Thyroid gland (tissue), 4 donors: ENCODE measurements at regions not wholly inside any gene's neighbourhood (a gene's known extent, or its start where the extent isn't known, plus 50 kb on each side); places are given as distances from the start of the nearest gene placed in this dataset.
"Not testable (repeated sequence)": the region's sequence is repeated elsewhere in the genome, so short reads cannot be mapped to it uniquely, and the experiment has no call there.

Source experiments
- POLR2A ChIP-seq, 2 donors: fragments of 450-650 bp; IDR thresholded peaks; one replicate each; pipeline ENCODE4 v1.6.1; 2017; ENCODE audit warnings: antibody characterized with exemption in 2 of 2, mild to moderate bottlenecking in 2 of 2, moderate library complexity in 1 of 2
- TF ChIP-seq, protein P1 (sequence below), 6 experiments: fragments of 200-600 bp in 3 of 6; fragments of 450-650 bp in 3 of 6; sonication (generic) in 3 of 6; IDR thresholded peaks; one replicate each; pipeline ENCODE4 v1.5.1; 2016 to 2019; ENCODE audit warnings: antibody characterized with exemption in 6 of 6, mild to moderate bottlenecking in 2 of 6, inconsistent platforms in 1 of 6, moderate library complexity in 1 of 6

DNA sequence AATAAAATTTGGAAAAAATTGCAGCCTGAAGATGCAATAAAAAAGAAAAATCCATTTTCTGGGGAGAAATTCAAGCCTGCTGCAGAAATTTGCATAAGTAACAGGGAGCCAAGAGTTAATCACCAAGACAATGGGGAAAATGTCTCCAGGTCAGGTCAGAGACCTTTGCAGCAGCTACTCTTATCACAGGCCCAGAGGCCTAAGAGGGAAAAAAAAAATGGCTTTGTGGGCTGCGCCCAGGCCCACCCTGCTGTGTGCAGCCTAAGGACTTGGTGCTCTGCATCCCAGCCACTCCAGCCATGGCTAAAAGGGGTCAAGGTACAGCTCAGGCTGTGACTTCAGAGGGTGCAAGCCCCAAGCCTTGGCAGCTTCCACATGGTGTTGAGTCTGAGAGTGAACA lies 1297.1 kb upstream of the CHAC2 start:
- TF ChIP-seq, protein P1, sequence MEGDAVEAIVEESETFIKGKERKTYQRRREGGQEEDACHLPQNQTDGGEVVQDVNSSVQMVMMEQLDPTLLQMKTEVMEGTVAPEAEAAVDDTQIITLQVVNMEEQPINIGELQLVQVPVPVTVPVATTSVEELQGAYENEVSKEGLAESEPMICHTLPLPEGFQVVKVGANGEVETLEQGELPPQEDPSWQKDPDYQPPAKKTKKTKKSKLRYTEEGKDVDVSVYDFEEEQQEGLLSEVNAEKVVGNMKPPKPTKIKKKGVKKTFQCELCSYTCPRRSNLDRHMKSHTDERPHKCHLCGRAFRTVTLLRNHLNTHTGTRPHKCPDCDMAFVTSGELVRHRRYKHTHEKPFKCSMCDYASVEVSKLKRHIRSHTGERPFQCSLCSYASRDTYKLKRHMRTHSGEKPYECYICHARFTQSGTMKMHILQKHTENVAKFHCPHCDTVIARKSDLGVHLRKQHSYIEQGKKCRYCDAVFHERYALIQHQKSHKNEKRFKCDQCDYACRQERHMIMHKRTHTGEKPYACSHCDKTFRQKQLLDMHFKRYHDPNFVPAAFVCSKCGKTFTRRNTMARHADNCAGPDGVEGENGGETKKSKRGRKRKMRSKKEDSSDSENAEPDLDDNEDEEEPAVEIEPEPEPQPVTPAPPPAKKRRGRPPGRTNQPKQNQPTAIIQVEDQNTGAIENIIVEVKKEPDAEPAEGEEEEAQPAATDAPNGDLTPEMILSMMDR (IDR thresholded peaks at IDR 0.05), result not testable (repeated sequence)
- not testable (repeated sequence) for TF ChIP-seq POLR2A (IDR thresholded peaks at IDR 0.05)
